AG08395 (cell line): ENCODE measurements at regions not wholly inside any gene's neighbourhood (a gene's known extent, or its start where the extent isn't known, plus 50 kb on each side); places are given as distances from the start of the nearest gene placed in this dataset.

Experiments
- DNase-seq: peaks from one replicate; pipeline ENCODE4 v3.0.0; 2012; ENCODE audit warnings: mixed read lengths, low spot score

GRCh38 chr18:23342506-23342905, 110.6 kb upstream of the RIOK3 start:
- no peak for DNase-seq

- no peak for DNase-seq
Observed at GRCh38 chr18:23350188-23350587, 102.9 kb upstream of the RIOK3 start.

GRCh38 chr18:23351521-23351920, 101.6 kb upstream of the RIOK3 start:
- DNase-seq, result no peak

- DNase-seq, result no peak
Observed at GRCh38 chr18:23352042-23352441, 101.0 kb upstream of the RIOK3 start.

- DNase-seq, result no peak
Observed at GRCh38 chr18:23353459-23353858, 99.6 kb upstream of the RIOK3 start.

GRCh38 chr18:23354625-23355024, 98.5 kb upstream of the RIOK3 start:
- DNase-seq, result no peak

- no peak for DNase-seq
Observed at GRCh38 chr18:23355206-23355605, 97.9 kb upstream of the RIOK3 start.

GRCh38 chr18:23356424-23356823, 96.7 kb upstream of the RIOK3 start:
- DNase-seq, result no peak

- DNase-seq, result no peak
Observed at GRCh38 chr18:23356915-23357601, 96.0 kb upstream of the RIOK3 start.

- DNase-seq, result no peak
Observed at GRCh38 chr18:23357996-23358594, 95.0 kb upstream of the RIOK3 start.

GRCh38 chr18:23359421-23359820, 93.7 kb upstream of the RIOK3 start:
- no peak for DNase-seq

- no peak for DNase-seq
Observed at GRCh38 chr18:23363865-23364570, 89.1 kb upstream of the RIOK3 start.

GRCh38 chr18:23365602-23366001, 87.5 kb upstream of the RIOK3 start:
- DNase-seq, result peak; percentile 66

GRCh38 chr18:23369266-23369665, 83.8 kb upstream of the RIOK3 start:
- DNase-seq, result no peak

GRCh38 chr18:23373570-23373969, 79.5 kb upstream of the RIOK3 start:
- no peak for DNase-seq

GRCh38 chr18:23377669-23378301, 75.3 kb upstream of the RIOK3 start:
- DNase-seq, result peak; percentile 80

- DNase-seq, result no peak
Observed at GRCh38 chr18:23378302-23378686, 74.8 kb upstream of the RIOK3 start.

GRCh38 chr18:23380001-23380550, 73.0 kb upstream of the RIOK3 start:
- no peak for DNase-seq

GRCh38 chr18:23380817-23381216, 72.3 kb upstream of the RIOK3 start:
- DNase-seq, result no peak

- no peak for DNase-seq
Observed at GRCh38 chr18:23383494-23383893, 69.6 kb upstream of the RIOK3 start.

- DNase-seq, result no peak
Observed at GRCh38 chr18:23384778-23385736, 68.0 kb upstream of the RIOK3 start.
